HG03175 (cell line): ENCODE measurements at regions not wholly inside any gene's neighbourhood (a gene's known extent, or its start where the extent isn't known, plus 50 kb on each side); places are given as distances from the start of the nearest gene placed in this dataset.
"Not testable (repeated sequence)": the region's sequence is repeated elsewhere in the genome, so short reads cannot be mapped to it uniquely, and the experiment has no call there.

Source experiments
- ATAC-seq: cut with Tn5 transposase; IDR thresholded peaks from one replicate; pipeline ENCODE4 v1.9.1; 2021; ENCODE audit warnings: mild to moderate bottlenecking, moderate library complexity; ENCODE audit not compliant: unreplicated experiment

GRCh38 chr4:188647820-188648370 is 508.7 kb downstream of the TRIML1 start:
- ATAC-seq = no peak

- no peak for ATAC-seq
These were observed 510.4 kb downstream of the TRIML1 start for GRCh38 chr4:188649635-188650034.

GRCh38 chr4:188650516-188650915 is 511.3 kb downstream of the TRIML1 start:
- ATAC-seq = no peak

- no peak for ATAC-seq
These were observed 518.1 kb downstream of the TRIML1 start for GRCh38 chr4:188657365-188657764.

GRCh38 chr4:188658958-188659522 is 519.8 kb downstream of the TRIML1 start:
- no peak for ATAC-seq

GRCh38 chr4:188660796-188661195 is 521.6 kb downstream of the TRIML1 start:
- no peak for ATAC-seq

- ATAC-seq = no peak
These were observed 522.3 kb downstream of the TRIML1 start for GRCh38 chr4:188661502-188661901.

GRCh38 chr4:188663369-188663768 is 524.1 kb downstream of the TRIML1 start:
- no peak for ATAC-seq

- ATAC-seq = no peak
These were observed 526.5 kb downstream of the TRIML1 start for GRCh38 chr4:188665491-188666457.

GRCh38 chr4:188678691-188679090 is 539.5 kb downstream of the TRIML1 start:
- ATAC-seq = not testable (repeated sequence)

- ATAC-seq = no peak
These were observed 540.9 kb downstream of the TRIML1 start for GRCh38 chr4:188680004-188680666.

- ATAC-seq = no peak
These were observed 541.4 kb downstream of the TRIML1 start for GRCh38 chr4:188680667-188681063.

GRCh38 chr4:188682321-188682720 is 543.1 kb downstream of the TRIML1 start:
- ATAC-seq = no peak

GRCh38 chr4:188683571-188683970 is 544.3 kb downstream of the TRIML1 start:
- ATAC-seq = no peak

GRCh38 chr4:188688956-188689355 is 549.7 kb downstream of the TRIML1 start:
- no peak for ATAC-seq

GRCh38 chr4:188691811-188692210 is 552.6 kb downstream of the TRIML1 start:
- no peak for ATAC-seq

GRCh38 chr4:188695261-188695660 is 556.0 kb downstream of the TRIML1 start:
- no peak for ATAC-seq

- no peak for ATAC-seq
These were observed 558.0 kb downstream of the TRIML1 start for GRCh38 chr4:188697243-188697642.

- no peak for ATAC-seq
These were observed 562.7 kb downstream of the TRIML1 start for GRCh38 chr4:188701952-188702351.

GRCh38 chr4:188704288-188704687 is 565.0 kb downstream of the TRIML1 start:
- ATAC-seq = no peak

GRCh38 chr4:188707036-188707435 is 567.8 kb downstream of the TRIML1 start:
- ATAC-seq = no peak
